Panc1 (cell line): ENCODE measurements at regions not wholly inside any gene's neighbourhood (a gene's known extent, or its start where the extent isn't known, plus 50 kb on each side); places are given as distances from the start of the nearest gene placed in this dataset.

ENCODE experiments used
- ATAC-seq: fragments of 200-7000 bp; cut with Tn5 transposase; 2 replicates; pipeline ENCODE4 v1.9.1; 2020; ENCODE audit warnings: mild to moderate bottlenecking, moderate library complexity
- BruUV-seq: library from RNA; stranded (reverse); fragments of 400-500 nt; replicated peaks from 2 replicates; lab custom pipeline; 2021; lab: Mats Ljungman, UMichigan
- CTCF ChIA-PET: fragments of 300-600 bp; sonication (Branson Sonifier 250); formaldehyde crosslinking; loops from one replicate; lab custom pipeline; 2022; ENCODE audit warnings: antibody characterized with exemption; lab: Charles Lee
- POLR2A ChIA-PET: fragments of 300-600 bp; sonication (Branson Sonifier 250); formaldehyde crosslinking; loops from one replicate; lab custom pipeline; 2022; ENCODE audit warnings: antibody characterized with exemption; lab: Charles Lee
- DNase-seq: peaks from one replicate; pipeline ENCODE4 v3.0.0-alpha.2; 2010; ENCODE audit warnings: low read depth, low spot score
- H3K27ac ChIP-seq: 2 replicates; pipeline ENCODE4 v1.5.1; 2011; ENCODE audit warnings: mild to moderate bottlenecking, low read length, inconsistent platforms
- H3K27me3 ChIP-seq: fragments of 200-500 bp; sonication (Bioruptor generic); 2 replicates; pipeline ENCODE4 v1.6.0; 2014; ENCODE audit warnings: low read length, inconsistent platforms; ENCODE audit not compliant: control insufficient read depth, insufficient read depth
- H3K36me3 ChIP-seq: fragments of 200-500 bp; sonication (Bioruptor generic); 2 replicates; pipeline ENCODE4 v1.5.1; 2014; ENCODE audit warnings: inconsistent platforms, mild to moderate bottlenecking, low read length, moderate library complexity; ENCODE audit not compliant: control insufficient read depth, insufficient read depth
- H3K4me1 ChIP-seq: 2 replicates; pipeline ENCODE4 v1.5.1; 2011; ENCODE audit warnings: inconsistent platforms, mild to moderate bottlenecking, low read length, moderate library complexity; ENCODE audit not compliant: control insufficient read depth, insufficient read depth
- H3K4me3 ChIP-seq, 2 experiments: 2 replicates each; pipeline ENCODE4 v1.5.1; 2011 to 2012; ENCODE audit warnings: low read depth in 2 of 2, low read length in 2 of 2, mild to moderate bottlenecking in 2 of 2, inconsistent platforms in 1 of 2, moderate library complexity in 1 of 2
- H3K9me3 ChIP-seq: fragments of 200-500 bp; sonication (Bioruptor generic); 2 replicates; pipeline ENCODE4 v1.5.1; 2014; ENCODE audit warnings: low read depth, mild to moderate bottlenecking, inconsistent platforms, low read length, moderate library complexity; ENCODE audit not compliant: control insufficient read depth, insufficient read depth
- CTCF ChIP-seq: fragments of 450-650 bp; IDR thresholded peaks from 2 replicates; pipeline ENCODE4 v1.5.1; 2017; ENCODE audit warnings: mild to moderate bottlenecking
- POLR2AphosphoS5 ChIP-seq: IDR thresholded peaks from 2 replicates; pipeline ENCODE4 v1.6.1; 2012; ENCODE audit warnings: mild to moderate bottlenecking, low read depth, low read length, moderate library complexity
- REST ChIP-seq, 2 experiments: IDR thresholded peaks; 2 replicates each; pipeline ENCODE4 v1.6.1; 2011 to 2012; ENCODE audit warnings: low read depth in 2 of 2, control low read depth in 1 of 2, low read length in 1 of 2, mild to moderate bottlenecking in 1 of 2, moderate library complexity in 1 of 2; ENCODE audit not compliant: insufficient read depth in 1 of 2
- SIN3A ChIP-seq: IDR thresholded peaks from 2 replicates; pipeline ENCODE4 v1.6.1; 2012; ENCODE audit warnings: low read depth, mild to moderate bottlenecking, low read length, moderate library complexity, borderline replicate concordance; ENCODE audit not compliant: insufficient read depth
- TCF7L2 ChIP-seq: IDR thresholded peaks from 2 replicates; pipeline ENCODE4 v1.6.1; 2011; ENCODE audit warnings: mild to moderate bottlenecking, low read depth, low read length, inconsistent platforms
- in situ Hi-C: cut with HindIII; loops from 2 replicates; pipeline ENCODE4 v1.10.0; 2016; ENCODE audit warnings: low sequenced_read_pairs, low pct_unique_long_range_greater_than_20kb
- intact Hi-C: fragments of 100-400 bp; cut with micrococcal nuclease; formaldehyde crosslinking; loops from one replicate; pipeline ENCODE4 v1.10.0; 2022; ENCODE audit not compliant: unreplicated experiment

- Histone ChIP-seq H3K36me3 (no peaks in the 10 kb centered on the region), H3K27ac (no peak overlapping the region), H3K9me3 (no peaks in the 10 kb centered on the region), H3K4me1 (no peaks in the 10 kb centered on the region), H3K27me3 (no peaks in the 10 kb centered on the region), H3K4me3 (no peak overlapping the region)
- no TSS peak for BruUV-seq
- DNase-seq: no peak
- CTCF ChIA-PET: no interaction called here
- POLR2A ChIA-PET: no interaction called here
- intact Hi-C loops (no loop called here), in situ Hi-C loops (no loop called here)
- no peak for ATAC-seq
- TF ChIP-seq SIN3A: no peak
- peak; percentile 32; the same call in 1 of the 2 replicates for TF ChIP-seq CTCF
Observed at GRCh38 chr2:4053769-4054493, 350.6 kb downstream of the DCDC2C start.

GRCh38 chr2:4066217-4066616 lies 362.8 kb downstream of the DCDC2C start:
- ATAC-seq (no peak), DNase-seq (no peak)
- in situ Hi-C loops (no loop called here), intact Hi-C loops (no loop called here)
- BruUV-seq: no TSS peak
- TF ChIP-seq CTCF: no peak
- no peak for TF ChIP-seq REST (IDR thresholded peaks at IDR 0.05; ENCODE audit: insufficient read depth in 1 of 2, low read depth in 2 of 2, low read length in 1 of 2)
- TF ChIP-seq POLR2AphosphoS5: no peak
- no peak for TF ChIP-seq TCF7L2
- TF ChIP-seq SIN3A: no peak
- ChIA-PET CTCF (no interaction called here), POLR2A (no interaction called here)
- Histone ChIP-seq H3K27ac (no peak overlapping the region), H3K27me3 (no peaks in the 10 kb centered on the region), H3K4me1 (no peaks in the 10 kb centered on the region), H3K4me3 (no peak overlapping the region), H3K36me3 (no peaks in the 10 kb centered on the region), H3K9me3 (no peaks in the 10 kb centered on the region)
